Colon (tissue), 2 donors: ENCODE measurements at regions not wholly inside any gene's neighbourhood (a gene's known extent, or its start where the extent isn't known, plus 50 kb on each side); places are given as distances from the start of the nearest gene placed in this dataset.

Source experiments
- FAIRE-seq: peaks from 2 replicates; lab custom pipeline; 2012; peaks lifted over from hg19 to GRCh38; lab: Jason Lieb, UNC
- donor health status: control.
- donor health status: control.

GRCh38 chr2:215597577-215597976 lies 161.7 kb upstream of the FN1 start:
- no peak for FAIRE-seq

GRCh38 chr2:215594766-215595165 lies 158.9 kb upstream of the FN1 start:
- FAIRE-seq = no peak

GRCh38 chr2:215590010-215590745 lies 154.3 kb upstream of the FN1 start:
- no peak for FAIRE-seq

GRCh38 chr2:215583881-215584280 lies 148.0 kb upstream of the FN1 start:
- no peak for FAIRE-seq

- no peak for FAIRE-seq
These were observed 143.9 kb upstream of the FN1 start for GRCh38 chr2:215579809-215580208.

GRCh38 chr2:215577356-215577755 lies 141.5 kb upstream of the FN1 start:
- no peak for FAIRE-seq

GRCh38 chr2:215576572-215576971 lies 140.7 kb upstream of the FN1 start:
- FAIRE-seq = no peak

GRCh38 chr2:215573496-215573895 lies 137.6 kb upstream of the FN1 start:
- FAIRE-seq = no peak

- no peak for FAIRE-seq
These were observed 136.5 kb upstream of the FN1 start for GRCh38 chr2:215572341-215572848.

GRCh38 chr2:215571689-215572088 lies 135.8 kb upstream of the FN1 start:
- no peak for FAIRE-seq

- no peak for FAIRE-seq
These were observed 131.6 kb upstream of the FN1 start for GRCh38 chr2:215567504-215567903.

- FAIRE-seq = no peak
These were observed 130.0 kb upstream of the FN1 start for GRCh38 chr2:215565897-215566296.

GRCh38 chr2:215557701-215558100 lies 121.8 kb upstream of the FN1 start:
- FAIRE-seq = no peak

- FAIRE-seq = no peak
These were observed 121.1 kb upstream of the FN1 start for GRCh38 chr2:215556979-215557378.

GRCh38 chr2:215554689-215555498 lies 119.0 kb upstream of the FN1 start:
- FAIRE-seq = no peak

GRCh38 chr2:215553946-215554345 lies 118.1 kb upstream of the FN1 start:
- no peak for FAIRE-seq

GRCh38 chr2:215552144-215552580 lies 116.3 kb upstream of the FN1 start:
- no peak for FAIRE-seq

- FAIRE-seq = no peak
These were observed 114.5 kb upstream of the FN1 start for GRCh38 chr2:215550331-215550730.

- no peak for FAIRE-seq
These were observed 112.8 kb upstream of the FN1 start for GRCh38 chr2:215548714-215549113.

- no peak for FAIRE-seq
These were observed 106.8 kb upstream of the FN1 start for GRCh38 chr2:215542690-215543089.

- no peak for FAIRE-seq
These were observed 104.8 kb upstream of the FN1 start for GRCh38 chr2:215540658-215541057.

GRCh38 chr2:215537611-215538010 lies 101.7 kb upstream of the FN1 start:
- FAIRE-seq = no peak

- FAIRE-seq = no peak
These were observed 100.6 kb upstream of the FN1 start for GRCh38 chr2:215536510-215536909.
